AG04450 (cell line): ENCODE measurements at regions not wholly inside any gene's neighbourhood (a gene's known extent, or its start where the extent isn't known, plus 50 kb on each side); places are given as distances from the start of the nearest gene placed in this dataset.

Experiments used
- CTCF ChIA-PET: fragments of 300-600, 350-600 bp; formaldehyde crosslinking; extraction: SDS; loops from one replicate; lab custom pipeline; 2022; ENCODE audit warnings: antibody characterized with exemption, inconsistent platforms; lab: Charles Lee
- POLR2A ChIA-PET: fragments of 350-600 bp; formaldehyde crosslinking; extraction: SDS; loops from one replicate; lab custom pipeline; 2021; ENCODE audit warnings: antibody characterized with exemption, inconsistent platforms; lab: Yijun Ruan, JAX
- DNase-seq: peaks from one replicate; pipeline ENCODE4 v3.0.0-alpha.2; 2011; ENCODE audit warnings: low read depth, low spot score
- H3K27ac ChIP-seq: one replicate; pipeline ENCODE4 v1.5.1; 2012; ENCODE audit warnings: low read depth, low read length, control low read depth
- H3K27me3 ChIP-seq: one replicate; pipeline ENCODE4 v1.6.0; 2012; ENCODE audit warnings: low read length; ENCODE audit not compliant: control insufficient read depth, insufficient read depth
- H3K4me3 ChIP-seq: 2 replicates; pipeline ENCODE4 v1.5.1; 2011; ENCODE audit warnings: mild to moderate bottlenecking, low read depth, low read length, control low read depth
- H3K9me3 ChIP-seq: 2 replicates; pipeline ENCODE4 v1.5.1; 2012; ENCODE audit warnings: low read length; ENCODE audit not compliant: control insufficient read depth, insufficient read depth
- TF ChIP-seq, protein P1 (sequence below): IDR thresholded peaks from 2 replicates; pipeline ENCODE4 v1.5.1; 2011; ENCODE audit warnings: low read depth, low read length, control low read depth, inconsistent platforms

DNA sequence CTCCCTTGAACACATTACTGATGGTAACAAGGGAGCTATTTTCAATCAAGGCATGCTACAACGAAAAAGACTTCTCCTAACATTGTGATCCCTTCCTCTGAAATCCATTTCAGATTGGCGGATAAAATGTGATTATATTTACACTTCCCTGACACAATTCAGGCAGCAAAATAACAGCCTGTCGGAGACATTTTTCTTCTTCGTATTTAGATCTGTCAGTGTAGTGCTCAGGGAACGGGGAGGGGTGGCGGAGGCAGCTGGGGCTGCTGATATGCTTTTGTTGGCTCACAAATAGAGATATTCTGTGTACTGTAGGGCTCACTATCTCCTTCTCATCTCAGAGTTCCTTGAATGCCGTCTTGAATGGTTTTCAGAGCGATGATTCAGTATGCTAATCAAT lies 1261.7 kb upstream of the AUTS2 start:
- peaks cover 17% of the 10 kb centered on the region; the same call in 1 of the 2 replicates for H3K9me3 ChIP-seq
- no peak overlapping the region for H3K27ac ChIP-seq
- TF ChIP-seq, protein P1, sequence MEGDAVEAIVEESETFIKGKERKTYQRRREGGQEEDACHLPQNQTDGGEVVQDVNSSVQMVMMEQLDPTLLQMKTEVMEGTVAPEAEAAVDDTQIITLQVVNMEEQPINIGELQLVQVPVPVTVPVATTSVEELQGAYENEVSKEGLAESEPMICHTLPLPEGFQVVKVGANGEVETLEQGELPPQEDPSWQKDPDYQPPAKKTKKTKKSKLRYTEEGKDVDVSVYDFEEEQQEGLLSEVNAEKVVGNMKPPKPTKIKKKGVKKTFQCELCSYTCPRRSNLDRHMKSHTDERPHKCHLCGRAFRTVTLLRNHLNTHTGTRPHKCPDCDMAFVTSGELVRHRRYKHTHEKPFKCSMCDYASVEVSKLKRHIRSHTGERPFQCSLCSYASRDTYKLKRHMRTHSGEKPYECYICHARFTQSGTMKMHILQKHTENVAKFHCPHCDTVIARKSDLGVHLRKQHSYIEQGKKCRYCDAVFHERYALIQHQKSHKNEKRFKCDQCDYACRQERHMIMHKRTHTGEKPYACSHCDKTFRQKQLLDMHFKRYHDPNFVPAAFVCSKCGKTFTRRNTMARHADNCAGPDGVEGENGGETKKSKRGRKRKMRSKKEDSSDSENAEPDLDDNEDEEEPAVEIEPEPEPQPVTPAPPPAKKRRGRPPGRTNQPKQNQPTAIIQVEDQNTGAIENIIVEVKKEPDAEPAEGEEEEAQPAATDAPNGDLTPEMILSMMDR, result no peak
- no peak for DNase-seq
- H3K27me3 ChIP-seq, result no peaks in the 10 kb centered on the region
- CTCF ChIA-PET, result no interaction called here
- POLR2A ChIA-PET, result no interaction called here
- no peak overlapping the region for H3K4me3 ChIP-seq

DNA sequence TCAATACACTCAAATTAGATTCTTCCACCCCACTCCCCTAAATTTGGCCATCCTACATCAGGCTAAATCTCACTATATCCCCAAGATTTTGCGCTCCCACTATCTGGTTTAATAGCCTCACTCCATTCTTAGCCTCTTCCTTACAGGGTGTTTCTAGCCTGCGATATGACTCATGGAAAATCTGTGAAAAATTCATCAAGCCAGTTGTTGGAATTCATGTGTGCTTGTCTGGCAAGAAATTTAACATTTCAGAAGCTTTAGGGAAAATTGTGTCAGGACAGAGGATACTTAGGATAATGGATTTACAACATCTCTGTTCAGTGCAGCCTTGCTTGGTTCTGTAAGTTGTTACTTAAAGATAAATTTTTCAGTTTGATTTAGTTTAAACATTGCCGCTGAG lies 1249.9 kb upstream of the AUTS2 start:
- POLR2A ChIA-PET, result no interaction called here
- H3K27ac ChIP-seq, result no peak overlapping the region

DNA sequence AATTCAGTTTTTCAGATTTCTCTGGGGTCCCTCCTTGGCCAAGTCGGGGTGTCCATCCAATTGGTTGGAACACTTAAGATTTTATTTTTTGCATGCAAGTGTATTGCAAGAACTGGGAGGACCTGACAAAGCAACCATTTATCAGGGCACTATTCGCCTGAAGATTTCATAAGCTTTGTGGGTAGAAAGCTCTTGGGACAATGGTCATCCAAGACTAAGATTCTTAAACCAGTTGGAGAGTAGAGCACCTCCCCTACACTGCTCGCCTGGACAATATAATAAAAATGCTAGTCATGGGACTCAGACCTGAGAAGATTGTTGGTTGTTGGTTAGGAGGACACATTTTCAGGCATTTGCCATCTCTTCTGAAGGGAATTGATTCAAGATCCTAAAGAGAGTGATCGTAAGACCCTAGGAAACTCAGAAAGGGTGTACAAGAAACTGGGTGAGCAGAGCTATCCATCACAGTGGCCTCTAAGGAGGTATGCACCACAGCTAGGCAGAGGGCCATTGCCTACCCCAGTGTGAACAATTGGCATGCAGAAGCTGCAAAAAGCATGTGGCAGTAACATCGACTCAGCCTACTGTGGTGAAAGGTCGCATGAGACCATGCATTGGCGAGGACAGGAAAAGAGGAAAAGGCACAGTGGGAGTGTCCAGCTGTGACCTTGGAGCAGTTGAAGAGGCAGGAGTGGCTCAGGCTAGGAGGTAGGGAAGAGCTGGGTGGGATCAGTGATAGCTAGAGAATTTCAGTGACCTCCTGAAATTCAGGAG lies 1235.3 kb upstream of the AUTS2 start:
- CTCF ChIA-PET, result no interaction called here

More for the DNA sequence above, 1249.9 kb upstream of the AUTS2 start:
- DNase-seq, result no peak
- CTCF ChIA-PET, result no interaction called here
- H3K4me3 ChIP-seq, result no peak overlapping the region
- peaks cover 19% of the 10 kb centered on the region for H3K9me3 ChIP-seq
- H3K27me3 ChIP-seq, result no peaks in the 10 kb centered on the region
- TF ChIP-seq, protein P1, result no peak

DNA sequence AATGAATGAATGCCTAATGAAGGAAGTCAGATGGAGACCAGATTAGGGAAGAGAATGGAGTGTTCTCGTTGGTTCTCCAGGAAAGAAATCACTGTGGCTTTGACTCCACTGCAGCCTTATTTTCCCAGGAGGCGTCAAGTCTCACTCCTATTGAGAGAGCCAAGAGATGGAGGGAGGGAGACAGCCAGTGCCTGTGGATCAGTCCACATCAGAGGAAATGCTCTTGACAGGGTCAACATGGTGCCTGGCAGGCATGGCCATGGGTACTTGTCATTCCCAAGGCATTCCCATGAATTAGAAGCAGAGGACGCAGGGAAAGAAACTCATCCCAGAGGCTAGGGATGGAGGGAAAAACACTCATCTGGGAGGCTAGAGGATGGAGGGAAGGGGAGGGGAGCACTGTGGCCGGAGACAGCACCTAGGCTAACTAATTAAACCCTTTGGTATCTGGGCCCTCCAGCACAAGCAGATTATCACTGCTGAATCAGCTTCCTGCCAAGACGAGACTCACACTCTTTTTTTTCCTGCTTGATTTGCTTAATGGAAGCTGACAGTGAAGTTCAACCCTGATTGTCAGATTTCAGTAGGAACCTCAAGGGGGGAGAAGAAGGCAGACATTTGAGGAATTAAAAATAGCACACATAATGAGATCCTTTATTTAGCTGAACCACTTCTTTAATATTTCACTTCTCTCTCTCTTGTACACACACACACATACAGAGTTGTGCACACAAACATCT lies 1233.2 kb upstream of the AUTS2 start:
- no peak for DNase-seq
- ChIA-PET POLR2A (no interaction called here), CTCF (no interaction called here)
- TF ChIP-seq, protein P1, result no peak
- Histone ChIP-seq H3K27me3 (no peaks in the 10 kb centered on the region), H3K27ac (no peak overlapping the region), H3K9me3 (peaks cover 32% of the 10 kb centered on the region), H3K4me3 (no peak overlapping the region)

More for the DNA sequence above, 1235.3 kb upstream of the AUTS2 start:
- TF ChIP-seq, protein P1, result no peak
- Histone ChIP-seq H3K9me3 (peaks cover 25% of the 10 kb centered on the region), H3K27ac (no peak overlapping the region), H3K27me3 (no peaks in the 10 kb centered on the region), H3K4me3 (no peak overlapping the region)
- POLR2A ChIA-PET, result no interaction called here
- no peak for DNase-seq

DNA sequence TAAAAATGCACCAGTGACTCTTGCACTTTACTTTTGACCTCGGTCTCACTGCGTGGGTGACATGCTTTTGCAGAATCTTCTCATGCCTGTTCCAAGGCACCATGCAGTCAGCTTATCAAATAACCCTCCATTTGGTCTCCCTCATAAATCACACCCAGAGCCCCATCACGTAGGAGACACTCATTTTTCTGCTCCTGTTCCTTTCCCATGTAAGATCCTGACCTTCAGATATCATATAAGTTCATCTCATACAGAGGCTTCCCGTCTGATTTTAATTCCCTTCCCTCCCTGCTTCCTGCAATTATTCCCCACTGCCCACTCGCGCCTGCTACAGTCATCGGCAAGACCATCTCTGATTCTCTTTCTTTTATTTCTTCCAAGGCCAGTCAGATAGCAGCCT lies 1226.3 kb upstream of the AUTS2 start:
- peaks cover 26% of the 10 kb centered on the region for H3K9me3 ChIP-seq
- TF ChIP-seq, protein P1, result no peak
- POLR2A ChIA-PET, result no interaction called here
- H3K27ac ChIP-seq, result no peak overlapping the region
- no peak overlapping the region for H3K4me3 ChIP-seq
- CTCF ChIA-PET, result no interaction called here
- H3K27me3 ChIP-seq, result no peaks in the 10 kb centered on the region
- DNase-seq, result no peak
